ENCODE measurements at regions not wholly inside any gene's neighbourhood (a gene's known extent, or its start where the extent isn't known, plus 50 kb on each side); places are given as distances from the start of the nearest gene placed in this dataset.

DNA sequence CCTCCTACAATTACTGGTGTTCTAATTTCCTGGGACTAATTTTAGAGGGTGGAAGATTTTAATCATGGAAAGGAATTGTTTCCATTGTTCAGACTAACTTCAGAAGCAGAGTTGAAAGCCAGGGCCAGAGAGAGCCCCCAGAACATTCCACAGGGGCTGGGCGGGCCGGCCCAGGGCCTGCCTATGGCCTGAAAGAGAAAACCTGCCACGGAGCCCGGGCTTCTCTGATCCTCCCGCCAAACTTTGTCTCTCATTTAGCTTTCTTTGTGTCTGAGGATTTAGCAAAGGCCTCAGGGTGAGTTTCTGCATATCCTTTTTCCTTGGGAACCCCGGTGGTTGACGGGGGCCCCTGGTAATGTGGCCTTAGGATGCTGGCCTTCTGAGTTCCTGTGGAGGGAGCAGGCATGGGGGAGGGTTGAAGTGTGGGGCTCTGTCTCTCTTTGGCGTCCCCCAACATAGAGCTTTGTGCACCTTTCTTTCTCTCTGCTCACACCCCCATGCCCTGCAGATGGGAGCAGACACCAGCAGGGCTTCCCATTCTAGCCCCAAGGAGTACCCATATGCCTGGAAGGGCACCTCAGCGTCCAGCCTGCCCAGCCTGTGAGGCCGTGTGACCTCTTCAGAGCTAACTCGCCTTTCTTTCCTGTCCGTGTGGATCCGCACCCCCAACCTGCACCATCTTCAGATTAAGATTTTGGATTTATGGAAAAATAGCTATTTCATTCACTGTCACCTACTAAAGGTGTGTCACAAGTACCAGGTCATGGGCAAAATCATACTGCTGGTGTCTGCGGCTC, 539.5 kb downstream of the FGF9 start:
- Histone ChIP-seq H3K4me1 (ENCODE audit: control insufficient read depth, insufficient read depth, low read length) (no peaks in the 10 kb centered on the region), H3K36me3 (ENCODE audit: control insufficient read depth in 2 of 2, insufficient read depth in 1 of 2, low read length in 2 of 2) (no peaks in the 10 kb centered on the region), H3K27ac (ENCODE audit: extremely low read depth, low read depth, low read length) (no peak overlapping the region), H3K9me3 (ENCODE audit: control insufficient read depth, insufficient read depth, low read depth, low read length) (no peaks in the 10 kb centered on the region), H3K4me3 (ENCODE audit: low read depth, low read length) (no peak overlapping the region)
- no peak for TF ChIP-seq ZNF37A (tag by site-specific recombination; IDR thresholded peaks at IDR 0.05)
- no peak for TF ChIP-seq FEZF1 (tag by site-specific recombination; IDR thresholded peaks at IDR 0.05)
- TF ChIP-seq GLI2 (tag by site-specific recombination; IDR thresholded peaks at IDR 0.05; ENCODE audit: borderline replicate concordance, low read depth) = no peak
- no peak for TF ChIP-seq ZNF174 (tag by site-specific recombination; IDR thresholded peaks at IDR 0.05)
- no peak for TF ChIP-seq KLF7 (tag by site-specific recombination; IDR thresholded peaks at IDR 0.05; ENCODE audit: borderline replicate concordance)
- TF ChIP-seq, protein P1, sequence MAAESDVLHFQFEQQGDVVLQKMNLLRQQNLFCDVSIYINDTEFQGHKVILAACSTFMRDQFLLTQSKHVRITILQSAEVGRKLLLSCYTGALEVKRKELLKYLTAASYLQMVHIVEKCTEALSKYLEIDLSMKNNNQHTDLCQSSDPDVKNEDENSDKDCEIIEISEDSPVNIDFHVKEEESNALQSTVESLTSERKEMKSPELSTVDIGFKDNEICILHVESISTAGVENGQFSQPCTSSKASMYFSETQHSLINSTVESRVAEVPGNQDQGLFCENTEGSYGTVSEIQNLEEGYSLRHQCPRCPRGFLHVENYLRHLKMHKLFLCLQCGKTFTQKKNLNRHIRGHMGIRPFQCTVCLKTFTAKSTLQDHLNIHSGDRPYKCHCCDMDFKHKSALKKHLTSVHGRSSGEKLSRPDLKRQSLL (tag by site-specific recombination; IDR thresholded peaks at IDR 0.05) = no peak
- TF ChIP-seq, protein P2, sequence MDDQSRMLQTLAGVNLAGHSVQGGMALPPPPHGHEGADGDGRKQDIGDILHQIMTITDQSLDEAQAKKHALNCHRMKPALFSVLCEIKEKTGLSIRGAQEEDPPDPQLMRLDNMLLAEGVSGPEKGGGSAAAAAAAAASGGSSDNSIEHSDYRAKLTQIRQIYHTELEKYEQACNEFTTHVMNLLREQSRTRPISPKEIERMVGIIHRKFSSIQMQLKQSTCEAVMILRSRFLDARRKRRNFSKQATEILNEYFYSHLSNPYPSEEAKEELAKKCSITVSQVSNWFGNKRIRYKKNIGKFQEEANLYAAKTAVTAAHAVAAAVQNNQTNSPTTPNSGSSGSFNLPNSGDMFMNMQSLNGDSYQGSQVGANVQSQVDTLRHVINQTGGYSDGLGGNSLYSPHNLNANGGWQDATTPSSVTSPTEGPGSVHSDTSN (CRISPR knock-in tag; IDR thresholded peaks at IDR 0.05) = no peak
- no peak for TF ChIP-seq ZNF529 (tag by site-specific recombination; IDR thresholded peaks at IDR 0.05; ENCODE audit: insufficient replicate concordance)
- no peak for TF ChIP-seq ZFP37 (tag by site-specific recombination; IDR thresholded peaks at IDR 0.05)
- ChIA-PET POLR2A (no interaction called here), CTCF (no interaction called here)

DNA sequence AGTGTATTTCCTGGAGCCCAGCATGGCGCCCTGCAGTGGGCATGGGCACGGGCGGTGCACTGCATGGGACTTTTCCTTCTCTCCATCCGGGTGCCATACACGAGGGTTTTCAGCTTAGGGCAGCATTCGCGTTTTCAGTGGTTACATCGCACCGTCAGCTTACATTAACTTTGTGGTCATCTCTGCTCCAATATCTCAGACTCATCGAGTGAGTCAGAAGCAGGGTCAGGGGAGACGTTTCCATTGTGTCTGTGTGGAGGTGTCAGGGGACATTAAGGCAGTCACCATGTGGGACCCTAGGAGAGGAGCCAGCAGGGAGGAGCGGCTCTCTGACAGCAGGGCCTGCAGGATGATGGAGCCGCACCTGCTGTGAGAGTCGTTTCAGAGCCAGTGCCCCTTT, 541.0 kb downstream of the FGF9 start:
- TF ChIP-seq ZBTB21 (tag by site-specific recombination; IDR thresholded peaks at IDR 0.05) = no peak
- Histone ChIP-seq H3K27ac (ENCODE audit: extremely low read depth, low read depth, low read length) (no peak overlapping the region), H3K4me1 (ENCODE audit: control insufficient read depth, insufficient read depth, low read length) (no peaks in the 10 kb centered on the region), H3K4me3 (ENCODE audit: low read depth, low read length) (no peak overlapping the region), H3K9me3 (ENCODE audit: control insufficient read depth, insufficient read depth, low read depth, low read length) (no peaks in the 10 kb centered on the region), H3K36me3 (ENCODE audit: control insufficient read depth in 2 of 2, insufficient read depth in 1 of 2, low read length in 2 of 2) (no peaks in the 10 kb centered on the region)
- ChIA-PET CTCF (no interaction called here), POLR2A (no interaction called here)

DNA sequence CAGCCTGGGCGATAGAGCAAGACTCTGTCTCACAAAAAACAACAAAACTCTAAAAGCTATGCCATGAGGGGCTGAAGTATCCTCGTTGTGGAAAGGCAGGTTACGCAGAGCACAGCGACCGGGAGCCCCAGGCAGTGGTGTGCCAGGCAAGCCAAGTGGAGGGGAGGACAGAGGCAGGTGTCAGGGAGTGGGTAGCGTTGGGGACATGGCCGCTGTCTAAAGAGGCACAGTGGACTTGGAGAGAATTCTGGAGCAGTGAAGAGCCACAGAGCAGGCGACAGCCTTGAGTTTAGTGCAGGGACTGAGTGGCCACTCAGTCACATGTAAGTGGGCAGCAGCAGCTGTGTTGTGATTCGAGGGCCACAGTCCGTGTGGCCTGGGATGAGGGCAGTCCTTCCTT, 541.7 kb downstream of the FGF9 start:
- ChIA-PET POLR2A (no interaction called here), CTCF (no interaction called here)
- Histone ChIP-seq H3K9me3 (ENCODE audit: control insufficient read depth, insufficient read depth, low read depth, low read length) (no peaks in the 10 kb centered on the region), H3K36me3 (ENCODE audit: control insufficient read depth in 2 of 2, insufficient read depth in 1 of 2, low read length in 2 of 2) (no peaks in the 10 kb centered on the region), H3K4me3 (ENCODE audit: low read depth, low read length) (no peak overlapping the region), H3K4me1 (ENCODE audit: control insufficient read depth, insufficient read depth, low read length) (no peaks in the 10 kb centered on the region), H3K27ac (ENCODE audit: extremely low read depth, low read depth, low read length) (no peak overlapping the region)
- TF ChIP-seq ZNF394 (tag by site-specific recombination; IDR thresholded peaks at IDR 0.05; ENCODE audit: borderline replicate concordance) = no peak
- TF ChIP-seq, protein P3, sequence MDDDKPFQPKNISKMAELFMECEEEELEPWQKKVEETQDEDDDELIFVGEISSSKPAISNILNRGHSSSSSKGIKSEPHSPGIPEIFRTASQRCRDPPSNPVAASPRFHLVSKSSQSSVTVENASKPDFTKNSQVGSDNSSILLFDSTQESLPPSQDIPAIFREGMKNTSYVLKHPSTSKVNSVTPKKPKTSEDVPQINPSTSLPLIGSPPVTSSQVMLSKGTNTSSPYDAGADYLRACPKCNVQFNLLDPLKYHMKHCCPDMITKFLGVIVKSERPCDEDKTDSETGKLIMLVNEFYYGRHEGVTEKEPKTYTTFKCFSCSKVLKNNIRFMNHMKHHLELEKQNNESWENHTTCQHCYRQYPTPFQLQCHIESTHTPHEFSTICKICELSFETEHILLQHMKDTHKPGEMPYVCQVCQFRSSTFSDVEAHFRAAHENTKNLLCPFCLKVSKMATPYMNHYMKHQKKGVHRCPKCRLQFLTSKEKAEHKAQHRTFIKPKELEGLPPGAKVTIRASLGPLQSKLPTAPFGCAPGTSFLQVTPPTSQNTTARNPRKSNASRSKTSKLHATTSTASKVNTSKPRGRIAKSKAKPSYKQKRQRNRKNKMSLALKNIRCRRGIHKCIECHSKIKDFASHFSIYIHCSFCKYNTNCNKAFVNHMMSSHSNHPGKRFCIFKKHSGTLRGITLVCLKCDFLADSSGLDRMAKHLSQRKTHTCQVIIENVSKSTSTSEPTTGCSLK (tag by site-specific recombination; IDR thresholded peaks at IDR 0.05) = no peak
- no peak for TF ChIP-seq ZNF211 (tag by site-specific recombination; IDR thresholded peaks at IDR 0.05; ENCODE audit: low read depth)
- no peak for TF ChIP-seq WT1 (tag by site-specific recombination; IDR thresholded peaks at IDR 0.05)
- TF ChIP-seq, protein P4, sequence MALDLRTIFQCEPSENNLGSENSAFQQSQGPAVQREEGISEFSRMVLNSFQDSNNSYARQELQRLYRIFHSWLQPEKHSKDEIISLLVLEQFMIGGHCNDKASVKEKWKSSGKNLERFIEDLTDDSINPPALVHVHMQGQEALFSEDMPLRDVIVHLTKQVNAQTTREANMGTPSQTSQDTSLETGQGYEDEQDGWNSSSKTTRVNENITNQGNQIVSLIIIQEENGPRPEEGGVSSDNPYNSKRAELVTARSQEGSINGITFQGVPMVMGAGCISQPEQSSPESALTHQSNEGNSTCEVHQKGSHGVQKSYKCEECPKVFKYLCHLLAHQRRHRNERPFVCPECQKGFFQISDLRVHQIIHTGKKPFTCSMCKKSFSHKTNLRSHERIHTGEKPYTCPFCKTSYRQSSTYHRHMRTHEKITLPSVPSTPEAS (tag by site-specific recombination; IDR thresholded peaks at IDR 0.05) = no peak
- TF ChIP-seq, protein P5, sequence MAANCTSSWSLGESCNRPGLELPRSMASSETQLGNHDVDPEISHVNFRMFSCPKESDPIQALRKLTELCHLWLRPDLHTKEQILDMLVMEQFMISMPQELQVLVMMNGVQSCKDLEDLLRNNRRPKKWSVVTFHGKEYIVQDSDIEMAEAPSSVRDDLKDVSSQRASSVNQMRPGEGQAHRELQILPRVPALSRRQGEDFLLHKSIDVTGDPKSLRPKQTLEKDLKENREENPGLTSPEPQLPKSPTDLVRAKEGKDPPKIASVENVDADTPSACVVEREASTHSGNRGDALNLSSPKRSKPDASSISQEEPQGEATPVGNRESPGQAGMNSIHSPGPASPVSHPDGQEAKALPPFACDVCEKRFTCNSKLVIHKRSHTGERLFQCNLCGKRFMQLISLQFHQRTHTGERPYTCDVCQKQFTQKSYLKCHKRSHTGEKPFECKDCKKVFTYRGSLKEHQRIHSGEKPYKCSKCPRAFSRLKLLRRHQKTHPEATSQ (tag by site-specific recombination; IDR thresholded peaks at IDR 0.05) = no peak
- TF ChIP-seq RBAK (tag by site-specific recombination; IDR thresholded peaks at IDR 0.05) = no peak
- TF ChIP-seq, protein P6, sequence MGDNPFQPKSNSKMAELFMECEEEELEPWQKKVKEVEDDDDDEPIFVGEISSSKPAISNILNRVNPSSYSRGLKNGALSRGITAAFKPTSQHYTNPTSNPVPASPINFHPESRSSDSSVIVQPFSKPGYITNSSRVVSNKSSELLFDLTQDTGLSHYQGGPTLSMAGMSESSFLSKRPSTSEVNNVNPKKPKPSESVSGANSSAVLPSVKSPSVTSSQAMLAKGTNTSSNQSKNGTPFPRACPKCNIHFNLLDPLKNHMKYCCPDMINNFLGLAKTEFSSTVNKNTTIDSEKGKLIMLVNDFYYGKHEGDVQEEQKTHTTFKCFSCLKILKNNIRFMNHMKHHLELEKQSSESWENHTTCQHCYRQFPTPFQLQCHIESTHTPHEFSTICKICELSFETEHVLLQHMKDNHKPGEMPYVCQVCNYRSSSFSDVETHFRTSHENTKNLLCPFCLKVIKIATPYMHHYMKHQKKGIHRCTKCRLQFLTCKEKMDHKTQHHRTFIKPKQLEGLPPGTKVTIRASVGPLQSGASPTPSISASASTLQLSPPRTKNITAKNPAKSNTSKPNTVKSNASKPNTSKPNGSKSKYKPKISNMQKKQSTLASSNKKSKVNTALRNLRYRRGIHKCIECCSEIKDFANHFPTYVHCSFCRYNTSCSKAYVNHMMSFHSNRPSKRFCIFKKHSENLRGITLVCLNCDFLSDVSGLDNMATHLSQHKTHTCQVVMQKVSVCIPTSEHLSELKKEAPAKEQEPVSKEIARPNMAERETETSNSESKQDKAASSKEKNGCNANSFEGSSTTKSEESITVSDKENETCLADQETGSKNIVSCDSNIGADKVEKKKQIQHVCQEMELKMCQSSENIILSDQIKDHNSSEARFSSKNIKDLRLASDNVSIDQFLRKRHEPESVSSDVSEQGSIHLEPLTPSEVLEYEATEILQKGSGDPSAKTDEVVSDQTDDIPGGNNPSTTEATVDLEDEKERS (tag by site-specific recombination; IDR thresholded peaks at IDR 0.05) = no peak
